GM13976 (cell line): ENCODE measurements at regions not wholly inside any gene's neighbourhood (a gene's known extent, or its start where the extent isn't known, plus 50 kb on each side); places are given as distances from the start of the nearest gene placed in this dataset.

ENCODE experiments used
- DNase-seq: peaks from one replicate; pipeline ENCODE4 v3.0.0; 2012; ENCODE audit warnings: low spot score
- CTCF ChIP-seq: IDR thresholded peaks from 2 replicates; pipeline ENCODE4 v1.5.1; 2012; ENCODE audit warnings: borderline replicate concordance, mild to moderate bottlenecking; ENCODE audit not compliant: insufficient read depth; ENCODE audit errors: extremely low read depth, missing control alignments, control extremely low read depth
- in situ Hi-C: fragments of 300-500 bp; cut with MboI; formaldehyde crosslinking; loops from one replicate; pipeline ENCODE4 v1.12.0; 2022; ENCODE audit warnings: low sequenced_read_pairs, mixed read lengths, inconsistent platforms; ENCODE audit not compliant: unreplicated experiment

- in situ Hi-C loops, result no loop called here
- DNase-seq, result no peak
- TF ChIP-seq CTCF, result no peak
Measured at GRCh38 chr11:95584180-95584579, 205.4 kb downstream of the FAM76B start.

GRCh38 chr11:95577716-95578460, 211.7 kb downstream of the FAM76B start:
- no peak for TF ChIP-seq CTCF
- in situ Hi-C loops, result no loop called here
- DNase-seq, result no peak

GRCh38 chr11:95576146-95576845, 213.3 kb downstream of the FAM76B start:
- in situ Hi-C loops, result no loop called here
- no peak for TF ChIP-seq CTCF
- DNase-seq, result no peak

GRCh38 chr11:95575517-95575916, 214.1 kb downstream of the FAM76B start:
- in situ Hi-C loops, result no loop called here

GRCh38 chr11:95571718-95572260, 217.8 kb downstream of the FAM76B start:
- no peak for TF ChIP-seq CTCF
- no peak for DNase-seq
- in situ Hi-C loops, result no loop called here

More at GRCh38 chr11:95575517-95575916, 214.1 kb downstream of the FAM76B start:
- no peak for TF ChIP-seq CTCF
- no peak for DNase-seq

GRCh38 chr11:95570845-95571244, 218.7 kb downstream of the FAM76B start:
- in situ Hi-C loops, result no loop called here
- no peak for DNase-seq
- TF ChIP-seq CTCF, result no peak
